CD4-positive, CD25-positive, alpha-beta regulatory T cell (primary cell): ENCODE measurements at regions not wholly inside any gene's neighbourhood (a gene's known extent, or its start where the extent isn't known, plus 50 kb on each side); places are given as distances from the start of the nearest gene placed in this dataset.
A peak's percentile ranks its signal among the peaks of the same experiment; 100 is the strongest.
"Not testable (repeated sequence)": the region's sequence is repeated elsewhere in the genome, so short reads cannot be mapped to it uniquely, and the experiment has no call there.

Experiments used
- ATAC-seq, 2 donors: fragments of 150-1000 bp; cut with Tn5 transposase; one replicate each; pipeline ENCODE4 v1.10.0; 2021; ENCODE audit warnings: low read depth in 2 of 2, moderate number of reproducible peaks in 2 of 2, moderate library complexity in 1 of 2
- DNase-seq, 3 donors: peaks; one replicate each; pipeline versions ENCODE4 v3.0.0 to v3.0.0-alpha.2; 2012 to 2022; ENCODE audit warnings: mixed read lengths in 1 of 3
- H3K27ac ChIP-seq: one replicate; pipeline ENCODE4 v1.7.0; 2013; ENCODE audit warnings: mild to moderate bottlenecking, low read length; ENCODE audit not compliant: insufficient read depth, poor library complexity, severe bottlenecking
- H3K27me3 ChIP-seq: one replicate; pipeline ENCODE4 v1.7.0; 2013; ENCODE audit warnings: low read length; ENCODE audit not compliant: control insufficient read depth, insufficient read depth
- H3K36me3 ChIP-seq: one replicate; pipeline ENCODE4 v1.7.0; 2013; ENCODE audit warnings: mild to moderate bottlenecking, low read length, moderate library complexity; ENCODE audit not compliant: control insufficient read depth, insufficient read depth
- H3K4me1 ChIP-seq: 2 replicates; pipeline ENCODE4 v1.7.0; 2013; ENCODE audit warnings: mild to moderate bottlenecking, low read length; ENCODE audit not compliant: insufficient read depth, control insufficient read depth, poor library complexity, severe bottlenecking
- H3K4me3 ChIP-seq: one replicate; pipeline ENCODE4 v1.7.0; 2013; ENCODE audit warnings: low read depth, mild to moderate bottlenecking, low read length, moderate library complexity
- H3K9me3 ChIP-seq, 2 experiments: 1 replicate in 1 of 2; 2 replicates in 1 of 2; pipeline ENCODE4 v1.7.0; 2013; ENCODE audit warnings: low read length in 2 of 2, mild to moderate bottlenecking in 1 of 2, moderate library complexity in 1 of 2; ENCODE audit not compliant: control insufficient read depth in 2 of 2
- H3K27ac Mint-ChIP-seq, 3 donors: one replicate each; pipeline ENCODE4 v1.8.0; 2020 to 2022; ENCODE audit warnings: mild to moderate bottlenecking in 3 of 3, mixed read lengths in 3 of 3, moderate library complexity in 2 of 3
- H3K27me3 Mint-ChIP-seq: one replicate; pipeline ENCODE4 v1.8.0; 2022; ENCODE audit warnings: mild to moderate bottlenecking, mixed read lengths
- H3K36me3 Mint-ChIP-seq: one replicate; pipeline ENCODE4 v1.8.0; 2020; ENCODE audit warnings: mixed read lengths
- H3K4me1 Mint-ChIP-seq, 4 donors: one replicate each; pipeline ENCODE4 v1.8.0; 2020 to 2022; ENCODE audit warnings: mixed read lengths in 4 of 4, mild to moderate bottlenecking in 1 of 4
- H3K4me3 Mint-ChIP-seq, 4 donors: one replicate each; pipeline ENCODE4 v1.8.0; 2020 to 2022; ENCODE audit warnings: mild to moderate bottlenecking in 4 of 4, mixed read lengths in 4 of 4, moderate library complexity in 3 of 4
- H3K9me3 Mint-ChIP-seq, 7 donors: one replicate each; pipeline ENCODE4 v1.8.0; 2020 to 2022; ENCODE audit warnings: mixed read lengths in 7 of 7, mild to moderate bottlenecking in 3 of 7, moderate library complexity in 2 of 7

DNA sequence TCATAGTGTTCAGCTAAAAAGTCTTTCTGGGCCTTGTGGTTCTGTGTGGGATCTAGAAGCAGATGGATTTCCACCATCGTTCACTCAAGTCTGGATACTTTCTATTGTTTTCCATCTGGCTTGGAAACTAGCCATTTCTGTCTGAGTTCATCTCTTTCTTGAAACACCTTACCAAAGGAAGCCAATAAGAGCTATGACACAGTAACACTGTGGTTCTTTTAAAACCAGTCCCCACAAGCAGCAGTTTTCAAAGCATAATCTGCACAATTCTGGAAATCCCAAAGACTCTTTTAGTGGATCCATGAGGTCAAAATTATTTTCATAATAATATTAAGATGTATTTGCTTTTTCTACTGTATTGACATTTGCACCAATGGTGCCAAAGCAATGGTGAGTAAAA lies 234.2 kb upstream of the TET2 start:
- Histone ChIP-seq H3K27ac (no peak overlapping the region), H3K36me3 (no peaks in the 10 kb centered on the region), H3K4me1 (no peaks in the 10 kb centered on the region), H3K4me3 (no peak overlapping the region), H3K27me3 (no peaks in the 10 kb centered on the region), H3K9me3 (no peaks in the 10 kb centered on the region)
- Mint-ChIP-seq H3K36me3 (no peaks in the 10 kb centered on the region), H3K9me3 (peaks cover 0 to 5% (median 1%) of the 10 kb centered on the region in 7 donors), H3K27me3 (peaks cover 5% of the 10 kb centered on the region), H3K4me1 (no peaks in the 10 kb centered on the region), H3K27ac (no peak overlapping the region), H3K4me3 (no peak overlapping the region)
- no peak for ATAC-seq
- DNase-seq: no peak

DNA sequence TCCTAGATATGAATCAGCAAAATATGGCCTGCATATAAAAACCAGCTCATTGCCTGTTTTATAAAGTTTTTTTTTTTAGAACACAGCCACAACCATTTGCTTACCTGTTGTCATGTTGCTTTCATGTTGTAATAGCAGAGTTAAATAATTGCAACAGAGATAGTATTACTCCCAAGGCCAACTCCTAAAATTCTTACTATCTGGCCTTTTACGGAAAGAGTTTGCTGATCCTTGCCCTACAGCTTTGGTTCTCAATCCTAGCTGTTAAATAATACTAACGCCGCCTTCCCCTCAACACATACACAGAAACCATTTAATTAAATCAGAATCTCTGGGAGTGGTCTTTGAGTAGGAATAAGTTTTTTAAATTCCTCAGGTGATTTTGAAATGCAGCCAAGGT lies 231.3 kb upstream of the TET2 start:
- H3K4me1 Mint-ChIP-seq: peaks cover 0 to 3% (median 0%) of the 10 kb centered on the region in 4 donors
- peaks cover 5% of the 10 kb centered on the region for H3K27me3 Mint-ChIP-seq
- no peak overlapping the region for H3K4me3 Mint-ChIP-seq
- ATAC-seq (no peak), DNase-seq (no peak)
- no peak overlapping the region for H3K27ac Mint-ChIP-seq
- Histone ChIP-seq H3K9me3 (no peaks in the 10 kb centered on the region), H3K27ac (no peak overlapping the region), H3K27me3 (no peaks in the 10 kb centered on the region), H3K4me3 (no peak overlapping the region), H3K4me1 (no peaks in the 10 kb centered on the region), H3K36me3 (no peaks in the 10 kb centered on the region)
- peaks cover 0 to 5% (median 1%) of the 10 kb centered on the region in 7 donors for H3K9me3 Mint-ChIP-seq
- H3K36me3 Mint-ChIP-seq: no peaks in the 10 kb centered on the region

DNA sequence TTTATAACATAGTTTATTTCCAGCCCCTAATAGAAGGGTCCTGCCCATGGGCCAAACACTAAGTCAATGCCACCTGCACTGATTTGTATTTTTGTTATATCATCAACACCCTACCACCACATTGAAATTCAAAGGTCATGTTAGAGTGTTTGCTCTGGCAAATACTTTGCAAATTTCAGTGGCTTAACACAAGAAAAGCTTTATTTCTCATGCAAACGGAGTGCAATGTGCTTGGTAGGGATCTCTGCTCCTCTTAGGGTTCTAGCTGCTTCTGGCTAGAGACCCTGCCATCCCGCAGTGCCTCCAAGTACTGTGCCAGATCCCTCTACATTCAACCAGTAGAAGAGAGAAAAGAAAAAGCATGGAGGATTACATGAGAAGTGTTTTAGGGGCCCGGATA lies 230.8 kb upstream of the TET2 start:
- Mint-ChIP-seq H3K4me3 (no peak overlapping the region), H3K27me3 (peaks cover 5% of the 10 kb centered on the region), H3K4me1 (peaks cover 0 to 5% (median 0%) of the 10 kb centered on the region in 4 donors), H3K9me3 (peaks cover 0 to 5% (median 1%) of the 10 kb centered on the region in 7 donors), H3K36me3 (no peaks in the 10 kb centered on the region), H3K27ac (no peak overlapping the region)
- no peaks in the 10 kb centered on the region for H3K27me3 ChIP-seq
- ATAC-seq (no peak), DNase-seq (no peak)
- H3K9me3 ChIP-seq: no peaks in the 10 kb centered on the region
- H3K4me1 ChIP-seq: no peaks in the 10 kb centered on the region
- H3K4me3 ChIP-seq: no peak overlapping the region
- no peak overlapping the region for H3K27ac ChIP-seq
- H3K36me3 ChIP-seq: no peaks in the 10 kb centered on the region

DNA sequence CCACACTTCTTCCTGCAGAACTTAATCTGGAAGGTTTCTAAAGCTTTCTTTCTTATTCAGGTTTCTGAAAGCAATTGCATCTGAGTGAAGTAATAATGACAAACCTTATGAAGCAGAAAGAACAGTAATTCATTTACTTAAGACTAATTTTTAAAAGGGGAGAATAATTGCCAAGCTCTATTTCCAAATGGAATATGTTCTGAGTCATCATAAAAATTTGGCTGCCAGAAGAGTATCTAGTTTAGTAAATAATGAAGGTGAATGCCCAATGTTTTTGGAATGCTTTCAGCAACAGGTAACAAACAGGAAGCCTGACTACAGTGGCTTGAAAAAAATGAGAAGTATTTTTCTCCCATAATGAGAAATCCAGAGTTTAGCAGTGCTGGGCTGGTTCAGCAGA lies 227.3 kb upstream of the TET2 start:
- H3K36me3 Mint-ChIP-seq: no peaks in the 10 kb centered on the region
- no peak for ATAC-seq
- H3K4me1 Mint-ChIP-seq: peaks cover 0 to 5% (median 0%) of the 10 kb centered on the region in 4 donors
- Histone ChIP-seq H3K36me3 (no peaks in the 10 kb centered on the region), H3K4me3 (no peak overlapping the region), H3K27me3 (no peaks in the 10 kb centered on the region), H3K4me1 (no peaks in the 10 kb centered on the region), H3K9me3 (no peaks in the 10 kb centered on the region), H3K27ac (no peak overlapping the region)
- H3K27me3 Mint-ChIP-seq: peaks cover 4% of the 10 kb centered on the region
- no peak overlapping the region for H3K4me3 Mint-ChIP-seq
- peaks cover 0 to 1% (median 0%) of the 10 kb centered on the region in 7 donors for H3K9me3 Mint-ChIP-seq
- H3K27ac Mint-ChIP-seq: no peak overlapping the region
- DNase-seq: no peak

DNA sequence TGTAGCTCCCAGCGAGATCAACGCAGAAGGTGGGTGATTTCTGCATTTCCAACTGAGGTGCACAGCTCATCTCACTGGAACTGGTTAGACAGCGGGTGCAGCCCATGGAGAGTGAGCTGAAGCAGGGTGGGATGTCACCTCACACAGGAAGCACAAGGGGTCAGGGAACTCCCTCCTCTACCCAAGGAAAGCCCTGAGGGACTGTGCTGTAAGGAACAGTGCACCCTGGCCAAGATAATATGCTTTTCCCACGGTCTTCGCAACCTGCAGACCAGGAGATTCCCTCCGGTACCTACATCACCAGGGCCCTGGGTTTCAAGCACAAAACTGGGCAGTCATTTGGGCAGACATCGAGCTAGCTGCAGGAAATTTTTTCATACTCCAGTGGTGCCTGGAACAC lies 216.4 kb upstream of the TET2 start:
- H3K4me1 Mint-ChIP-seq: peaks cover 0 to 35% (median 11%) of the 10 kb centered on the region in 4 donors
- peaks cover 3% of the 10 kb centered on the region for H3K36me3 Mint-ChIP-seq
- peaks cover 8% of the 10 kb centered on the region for H3K27me3 Mint-ChIP-seq
- no peak for ATAC-seq
- Histone ChIP-seq H3K27ac (no peak overlapping the region), H3K27me3 (no peaks in the 10 kb centered on the region), H3K36me3 (no peaks in the 10 kb centered on the region), H3K9me3 (no peaks in the 10 kb centered on the region), H3K4me3 (no peak overlapping the region), H3K4me1 (peaks cover 6% of the 10 kb centered on the region)
- H3K9me3 Mint-ChIP-seq: peaks cover 0 to 13% (median 2%) of the 10 kb centered on the region in 7 donors
- DNase-seq: no peak
- H3K27ac Mint-ChIP-seq: peak overlapping the region in 1 of 3 donors; percentile 27
- H3K4me3 Mint-ChIP-seq: no peak overlapping the region

DNA sequence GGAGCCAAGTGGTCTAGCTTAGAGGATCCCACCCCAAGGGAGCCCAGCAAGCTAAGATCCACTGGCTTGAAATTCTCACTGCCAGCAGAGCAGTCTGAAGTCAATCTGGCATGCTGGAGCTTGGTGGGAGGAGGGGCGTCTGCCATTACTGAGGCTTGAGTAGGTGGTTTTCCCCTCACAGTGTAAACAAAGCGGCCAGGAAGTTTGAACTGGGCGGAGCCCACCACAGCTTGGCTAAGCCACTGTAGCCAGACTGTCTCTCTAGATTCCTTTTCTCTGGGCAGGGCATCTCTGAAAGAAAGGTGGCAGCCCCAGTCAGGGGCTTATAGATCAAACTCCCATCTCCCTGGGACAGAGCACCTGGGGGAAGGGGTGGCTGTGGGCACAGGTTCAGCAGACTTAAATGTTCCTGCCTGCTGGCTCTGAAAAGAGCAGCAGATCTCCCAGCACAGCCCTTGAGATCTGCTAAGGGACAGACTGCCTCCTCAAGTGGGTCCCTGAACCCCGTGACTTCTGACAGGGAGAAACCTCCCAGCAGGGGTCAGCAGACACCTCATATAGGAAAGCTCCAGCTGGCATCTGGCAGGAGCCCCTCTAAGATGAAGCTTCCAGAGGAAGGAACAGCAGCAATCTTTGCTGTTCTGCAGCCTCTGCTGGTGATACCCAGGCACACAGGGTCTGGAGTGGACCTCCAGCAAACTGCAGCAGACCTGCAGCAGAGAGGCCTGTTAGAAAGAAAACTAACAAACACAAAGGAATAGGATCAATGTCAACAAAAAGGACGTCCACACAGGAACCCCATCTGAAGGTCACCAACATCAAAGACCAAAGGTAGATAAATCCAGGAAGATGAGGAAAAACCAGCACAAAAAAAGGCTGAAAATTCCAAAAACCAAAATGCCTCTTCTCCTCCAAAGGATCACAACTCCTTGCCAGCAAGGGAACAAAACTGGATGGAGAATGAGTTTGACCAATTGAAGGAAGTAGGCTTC lies 215.6 kb upstream of the TET2 start:
- DNase-seq: peak in 2 of 3 donors; percentile 3 to 72
- Mint-ChIP-seq H3K4me3 (peak overlapping the region in 2 of 4 donors; percentile 4 to 20), H3K9me3 (peaks cover 0 to 13% (median 2%) of the 10 kb centered on the region in 7 donors), H3K4me1 (peaks cover 0 to 35% (median 11%) of the 10 kb centered on the region in 4 donors)
- H3K27ac ChIP-seq, H3K9me3 ChIP-seq, H3K36me3 ChIP-seq, H3K27me3 Mint-ChIP-seq, H3K27me3 ChIP-seq, H3K36me3 Mint-ChIP-seq, H3K4me3 ChIP-seq, H3K4me1 ChIP-seq, ATAC-seq, H3K27ac Mint-ChIP-seq: not testable (repeated sequence)

DNA sequence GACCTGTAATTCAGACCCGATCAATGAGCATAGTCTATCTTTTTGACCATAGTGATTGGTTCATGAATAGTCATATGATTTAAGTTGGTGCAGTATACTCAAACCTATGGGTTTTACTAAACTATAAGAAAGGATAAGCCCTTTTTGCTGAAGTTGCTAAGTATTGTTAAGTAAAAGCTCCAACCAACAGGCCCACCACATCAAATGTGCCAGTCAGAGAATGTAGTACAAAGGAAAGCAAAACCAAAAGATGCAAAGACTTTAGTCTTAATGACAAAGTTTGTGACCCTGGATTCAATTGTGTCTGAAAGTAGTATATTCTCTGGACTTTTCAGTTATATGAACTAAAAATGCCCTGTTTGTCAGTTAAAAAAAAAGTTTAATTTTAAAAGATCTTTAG lies 208.1 kb upstream of the TET2 start:
- peak in 1 of 2 donors; percentile 31 for ATAC-seq

More for the DNA sequence above, 208.1 kb upstream of the TET2 start:
- no peak overlapping the region for H3K4me3 ChIP-seq
- H3K4me3 Mint-ChIP-seq: no peak overlapping the region
- H3K27ac Mint-ChIP-seq: peak overlapping the region in 1 of 3 donors; percentile 41
- H3K4me1 ChIP-seq: no peaks in the 10 kb centered on the region
- no peaks in the 10 kb centered on the region for H3K27me3 ChIP-seq
- DNase-seq: peak in 2 of 3 donors; percentile 19 to 54
- H3K27ac ChIP-seq: no peak overlapping the region
- no peaks in the 10 kb centered on the region for H3K36me3 ChIP-seq
- H3K9me3 Mint-ChIP-seq: peaks cover 0 to 5% (median 0%) of the 10 kb centered on the region in 7 donors
- peaks cover 0 to 4% (median 2%) of the 10 kb centered on the region in 4 donors for H3K4me1 Mint-ChIP-seq
- H3K27me3 Mint-ChIP-seq: no peaks in the 10 kb centered on the region
- H3K9me3 ChIP-seq: no peaks in the 10 kb centered on the region
- H3K36me3 Mint-ChIP-seq: peaks cover 3% of the 10 kb centered on the region
